Non-pigmented ciliary epithelial cell (primary cell): ENCODE measurements at regions not wholly inside any gene's neighbourhood (a gene's known extent, or its start where the extent isn't known, plus 50 kb on each side); places are given as distances from the start of the nearest gene placed in this dataset.

ENCODE experiments used
- DNase-seq: peaks from one replicate; pipeline ENCODE4 v3.0.0-alpha.2; 2010; ENCODE audit warnings: low read depth

DNA sequence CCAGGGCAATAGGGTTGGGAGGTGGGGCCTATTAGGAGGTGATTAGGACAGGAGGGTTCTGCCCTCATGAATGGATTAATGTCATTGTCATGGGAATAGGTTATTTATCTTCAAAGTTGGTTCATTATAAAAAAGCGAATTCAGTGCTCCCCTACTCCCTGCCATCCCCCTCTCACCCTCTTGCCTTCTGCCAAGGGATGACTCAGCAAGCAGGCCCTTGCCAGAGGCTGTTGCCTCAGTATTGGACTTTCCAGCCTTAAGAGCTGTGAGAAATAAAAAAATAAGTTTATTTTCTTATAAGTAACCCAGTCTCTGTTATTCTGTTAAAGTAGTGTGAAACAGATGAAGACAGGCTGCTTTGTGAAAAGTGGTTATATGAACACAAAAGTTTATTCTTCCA, 381.1 kb upstream of the ZFP64 start:
- no peak for DNase-seq

DNA sequence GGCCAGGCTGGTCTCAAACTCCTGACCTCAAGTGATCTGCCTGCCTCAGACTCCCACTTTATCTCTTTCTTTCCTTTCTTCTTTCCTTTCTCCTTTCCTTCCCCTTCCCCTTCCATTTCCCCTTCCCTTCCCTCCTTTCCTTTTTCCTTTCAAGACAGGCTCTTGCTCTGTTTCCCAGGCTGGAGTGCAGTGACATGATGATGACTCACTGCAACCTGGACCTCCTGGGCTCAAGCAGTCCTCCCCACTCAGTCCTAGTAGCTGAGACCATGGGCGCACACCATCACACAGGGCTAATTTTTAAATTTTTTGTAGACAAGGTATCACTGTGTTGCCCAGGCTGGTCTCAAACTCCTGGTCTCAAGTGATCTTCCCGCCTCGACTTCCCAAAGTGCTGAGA, 377.6 kb upstream of the ZFP64 start:
- DNase-seq, result no peak

DNA sequence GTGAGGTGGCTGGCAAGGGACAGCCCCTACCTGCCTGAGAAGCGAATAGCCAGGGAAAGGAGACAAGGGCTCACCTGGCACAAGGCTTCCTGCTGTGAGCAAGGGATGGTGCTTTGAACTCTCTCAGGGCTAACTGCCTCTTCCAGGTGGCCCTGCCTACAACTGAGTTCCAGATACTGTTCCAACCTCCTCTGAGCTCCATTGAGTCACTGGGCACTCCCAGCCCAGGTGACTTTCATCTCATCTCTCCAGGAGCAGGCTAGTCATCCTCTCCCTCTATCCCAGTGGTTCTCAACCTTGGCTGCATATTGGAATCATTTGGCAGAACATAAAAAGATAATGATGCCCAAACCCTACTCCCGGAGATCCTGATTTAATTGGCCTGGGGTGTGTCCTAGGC, 374.0 kb upstream of the ZFP64 start:
- DNase-seq, result no peak

DNA sequence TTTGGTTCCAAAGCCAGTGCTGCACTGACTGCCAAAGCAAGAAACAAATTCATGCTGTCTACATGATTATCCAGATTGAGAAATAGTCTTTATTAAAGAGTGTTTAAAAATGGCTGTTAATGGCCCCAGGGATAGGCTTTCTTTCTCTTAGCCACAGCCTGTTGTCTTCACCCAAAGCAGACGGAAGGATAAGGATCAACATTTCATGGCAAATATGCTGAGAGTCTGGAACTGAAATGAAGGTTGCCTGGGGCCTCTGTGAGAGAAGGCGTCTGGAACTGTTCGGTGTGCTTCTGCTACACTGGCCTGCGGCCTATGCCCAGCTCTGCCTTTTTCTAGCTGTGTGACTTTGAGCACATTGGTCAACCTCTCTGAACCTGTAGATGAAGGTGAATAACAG, 373.0 kb upstream of the ZFP64 start:
- no peak for DNase-seq

DNA sequence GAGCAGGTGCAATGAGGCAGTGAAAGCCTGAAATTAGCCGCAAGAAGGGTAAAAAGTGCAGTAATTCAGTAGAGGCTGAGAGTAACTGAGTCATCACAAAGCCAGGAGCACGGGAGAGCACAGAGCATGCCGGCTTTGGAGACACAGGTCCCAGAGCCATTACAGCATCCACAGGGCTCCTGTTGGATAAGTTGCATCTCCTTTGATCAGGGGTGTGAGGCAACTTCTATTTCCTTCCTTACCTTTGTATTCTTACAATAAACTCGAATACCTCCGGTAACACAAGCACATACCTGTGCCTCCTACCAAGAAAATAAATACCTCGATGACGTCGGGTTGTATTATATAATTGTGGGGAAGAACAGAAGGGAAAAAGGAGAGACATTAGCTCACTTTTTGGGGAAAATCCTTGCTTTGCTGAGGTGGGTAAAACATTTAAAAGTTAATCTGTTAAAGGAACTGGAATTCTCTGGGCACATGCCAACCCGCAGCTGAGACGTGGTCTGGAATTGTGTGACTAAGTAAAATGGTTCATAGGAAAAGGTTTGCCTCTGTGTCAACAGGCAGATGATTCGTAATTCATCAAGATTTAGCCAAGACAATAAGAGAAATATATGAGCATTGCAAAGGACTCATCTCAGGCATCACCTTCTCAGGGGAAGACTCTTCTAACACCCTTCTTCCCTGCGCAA, 360.7 kb upstream of the ZFP64 start:
- DNase-seq, result no peak

DNA sequence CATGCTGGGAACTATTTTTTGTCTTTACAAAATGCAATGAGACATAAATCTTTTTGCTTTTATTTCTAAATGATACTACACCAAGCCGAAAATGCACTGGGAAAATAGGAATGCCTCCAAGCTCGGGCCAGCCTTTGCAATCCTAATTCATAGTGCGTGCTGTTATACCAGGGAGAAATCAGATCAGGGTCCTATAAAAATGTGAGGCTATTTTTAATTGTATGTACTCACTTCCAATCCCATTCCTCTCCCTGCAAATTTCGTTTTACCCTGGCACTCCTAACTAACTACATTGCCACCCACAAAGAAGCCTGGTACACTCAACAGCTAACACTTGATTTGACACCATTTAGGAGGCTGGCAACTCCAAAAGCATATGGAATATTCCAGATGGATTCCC, 350.6 kb upstream of the ZFP64 start:
- no peak for DNase-seq

DNA sequence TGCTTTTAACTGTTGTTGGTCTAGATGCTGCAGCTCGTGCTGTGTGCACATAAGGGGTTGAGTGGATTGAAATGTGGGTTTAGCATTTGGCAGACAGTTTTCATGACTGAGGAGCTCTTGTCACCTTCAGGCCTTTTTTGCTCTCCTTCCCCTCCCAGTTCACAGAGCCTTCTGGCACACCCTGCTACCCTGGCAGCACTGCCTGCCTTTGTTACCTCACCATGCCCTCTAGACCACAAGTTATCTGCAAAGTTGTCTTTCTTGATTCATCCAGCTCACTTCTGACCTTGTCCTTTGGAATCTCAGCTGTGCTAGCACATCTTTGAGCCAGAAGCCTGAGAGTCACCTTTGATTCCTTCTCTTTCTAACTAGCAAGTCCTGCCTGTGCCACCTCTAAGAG, 348.9 kb upstream of the ZFP64 start:
- DNase-seq, result no peak

DNA sequence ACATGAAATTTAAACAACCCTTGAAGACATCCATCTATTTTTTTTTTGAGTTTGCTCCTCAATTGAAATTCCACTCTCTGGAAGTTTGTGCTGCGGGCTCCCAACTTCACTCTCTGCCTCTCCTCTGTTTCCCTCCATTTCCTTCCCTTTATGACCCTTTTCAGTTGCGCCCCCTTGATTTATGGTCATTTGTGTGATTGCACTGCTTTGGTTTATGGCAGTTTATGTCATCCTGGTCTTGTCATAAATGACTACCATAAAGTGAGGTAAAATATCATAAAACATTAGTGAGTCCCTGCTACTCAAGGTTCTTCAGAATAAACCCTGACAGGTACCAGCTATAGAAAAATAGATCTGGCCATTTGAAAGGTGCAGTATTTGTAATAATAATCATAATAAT, 348.3 kb upstream of the ZFP64 start:
- DNase-seq, result no peak

DNA sequence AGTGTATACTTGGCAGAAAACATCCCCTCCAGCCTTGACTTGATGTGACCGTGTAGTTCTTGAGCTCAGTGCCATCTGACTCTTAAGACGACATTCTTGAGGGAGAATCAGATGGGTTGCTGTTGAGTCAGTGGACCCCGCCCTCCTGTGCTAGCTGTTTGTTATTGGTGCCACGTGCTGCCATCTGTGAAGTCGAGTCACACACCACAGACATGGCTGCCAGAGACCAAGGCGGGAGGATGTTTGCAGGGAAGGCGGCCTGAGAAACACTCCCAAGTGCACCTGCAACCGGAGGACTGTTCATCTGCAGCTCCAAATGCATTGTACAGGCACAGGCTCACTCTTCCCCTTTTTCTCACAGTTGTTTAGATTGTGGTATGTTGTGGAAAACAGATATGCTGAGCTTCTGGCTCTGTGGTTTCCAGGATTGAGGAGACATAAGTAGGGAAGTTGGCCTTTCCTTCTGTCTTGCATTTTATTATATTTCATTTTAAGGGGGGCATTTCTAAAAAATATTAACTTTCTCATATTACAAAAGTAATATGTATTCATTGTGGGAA, 345.3 kb upstream of the ZFP64 start:
- DNase-seq, result no peak

DNA sequence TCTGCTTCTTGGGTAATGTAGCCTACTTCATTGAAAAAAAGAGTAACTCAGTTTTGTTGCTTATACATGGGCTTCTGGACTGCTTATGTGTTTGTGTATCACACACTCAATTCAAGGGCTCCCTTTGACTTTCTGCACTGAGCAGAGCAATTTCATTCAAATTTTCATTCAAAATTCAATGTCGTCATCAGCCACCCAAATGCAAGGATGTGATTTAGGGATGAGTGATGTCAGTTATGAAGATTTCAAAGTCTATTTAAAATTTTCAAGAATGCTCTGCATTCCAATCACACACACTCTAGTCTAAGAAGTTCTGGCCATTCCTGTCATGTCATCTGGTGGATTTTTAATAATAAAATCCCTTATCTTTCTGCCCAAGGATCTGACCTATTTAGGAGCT, 344.5 kb upstream of the ZFP64 start:
- no peak for DNase-seq

DNA sequence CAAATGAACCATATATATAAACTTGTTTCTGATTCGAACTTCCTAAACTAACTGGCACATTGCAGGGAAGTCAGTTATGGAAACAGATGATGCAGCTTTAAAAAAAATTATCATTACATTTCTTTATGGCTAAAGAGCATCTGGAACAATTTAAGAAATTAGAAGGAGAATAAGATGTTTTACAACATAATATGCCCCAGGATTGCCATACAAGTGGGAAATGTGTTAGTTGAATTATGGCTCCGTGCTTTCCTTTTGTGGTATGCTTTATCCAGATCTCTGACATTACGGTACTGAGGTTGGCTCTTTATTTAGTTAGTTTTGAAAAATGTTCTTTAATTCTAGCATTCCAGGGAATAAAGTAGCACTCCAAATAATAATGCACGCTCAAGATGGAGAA, 343.0 kb upstream of the ZFP64 start:
- DNase-seq, result no peak

DNA sequence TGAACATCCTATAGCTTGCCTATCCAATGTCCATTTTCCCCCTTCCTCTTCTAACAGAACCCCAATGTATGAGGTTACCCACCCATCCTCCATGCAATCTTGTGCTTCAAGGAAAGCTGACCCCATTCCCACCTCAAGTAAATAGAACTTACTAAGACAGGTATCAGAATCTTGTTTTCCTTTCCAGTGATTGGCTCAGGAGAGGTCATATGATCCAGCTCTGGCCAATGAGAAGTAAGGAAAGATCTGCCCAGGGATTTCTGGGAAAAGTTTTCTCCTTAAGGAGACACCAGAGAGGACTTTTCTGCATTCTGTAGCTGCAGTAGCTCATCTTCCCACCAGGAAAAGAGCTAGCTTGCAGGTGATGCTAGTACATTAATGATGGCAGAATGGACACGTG, 341.8 kb upstream of the ZFP64 start:
- no peak for DNase-seq

DNA sequence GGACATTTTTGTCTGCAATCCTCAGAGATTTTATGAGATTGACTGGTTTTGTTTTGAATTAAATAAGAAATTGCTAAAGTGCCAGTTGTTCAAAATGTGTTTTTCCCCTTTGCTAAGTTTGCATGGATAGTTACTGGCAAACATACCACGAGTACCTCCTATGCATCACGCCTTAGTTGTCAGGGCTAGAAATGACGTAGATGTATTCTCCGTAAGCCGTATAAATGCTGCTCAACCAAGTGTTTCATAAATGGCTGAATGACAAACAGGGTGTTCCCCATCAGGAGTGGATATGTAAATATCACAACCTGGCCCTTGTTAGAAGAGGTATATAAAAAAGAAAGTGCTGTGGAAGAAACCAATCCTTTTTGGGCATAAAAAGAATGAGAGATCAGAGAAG, 341.1 kb upstream of the ZFP64 start:
- no peak for DNase-seq

DNA sequence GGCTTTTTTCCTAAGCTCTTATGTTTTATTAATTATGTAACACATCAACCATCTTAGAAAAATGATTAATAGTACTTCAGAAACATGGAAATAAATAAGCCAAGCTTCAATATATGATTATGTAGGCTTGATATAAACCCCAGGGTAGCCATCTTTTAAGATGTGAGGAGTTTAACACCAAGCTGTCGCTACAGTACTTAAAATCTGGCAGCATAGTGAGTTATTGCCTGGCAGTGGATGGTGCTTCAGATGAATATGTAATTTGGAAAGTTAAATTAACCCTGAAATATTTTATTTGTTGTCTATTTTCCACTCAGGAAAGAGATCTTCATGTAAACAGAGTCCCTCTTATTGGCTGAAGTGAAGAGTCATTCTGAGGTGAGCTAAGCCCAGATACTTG, 339.0 kb upstream of the ZFP64 start:
- no peak for DNase-seq

DNA sequence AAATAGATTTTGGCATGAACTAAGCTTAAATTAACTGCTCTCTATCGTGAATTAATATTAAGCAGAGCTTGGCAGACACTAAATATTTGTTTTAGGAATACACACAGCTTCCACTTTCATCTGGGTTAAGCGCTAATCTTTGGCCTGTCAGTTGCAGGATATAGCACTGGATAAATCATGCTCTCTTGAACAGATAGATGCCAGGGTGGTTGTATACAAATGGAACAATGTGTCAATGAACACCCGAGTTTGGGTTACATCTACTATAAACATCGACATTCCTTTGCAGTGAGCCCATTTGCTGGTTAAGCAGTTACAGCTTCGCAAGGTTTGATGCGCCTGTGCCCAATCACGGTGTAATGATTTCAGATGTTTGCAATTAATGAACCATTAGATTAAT, 338.2 kb upstream of the ZFP64 start:
- DNase-seq, result no peak

DNA sequence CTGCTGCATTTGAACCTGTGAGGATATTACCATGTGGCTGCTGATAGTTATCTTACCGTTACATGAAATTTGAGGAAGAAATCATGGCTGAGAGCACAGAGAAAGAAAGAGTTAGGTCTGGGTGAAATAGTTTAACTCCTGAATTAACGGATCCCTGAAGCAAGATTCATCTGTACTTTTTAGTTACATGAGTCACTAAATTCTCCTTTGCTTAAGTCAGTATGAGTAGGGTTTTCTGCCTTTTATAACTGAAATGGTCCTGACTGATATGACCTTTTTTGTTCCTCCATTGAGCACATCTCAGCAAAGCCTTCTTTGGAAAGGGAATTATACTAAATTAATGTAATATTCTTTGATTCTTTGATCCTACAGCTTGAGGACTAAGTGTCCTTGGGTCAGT, 333.3 kb upstream of the ZFP64 start:
- no peak for DNase-seq

DNA sequence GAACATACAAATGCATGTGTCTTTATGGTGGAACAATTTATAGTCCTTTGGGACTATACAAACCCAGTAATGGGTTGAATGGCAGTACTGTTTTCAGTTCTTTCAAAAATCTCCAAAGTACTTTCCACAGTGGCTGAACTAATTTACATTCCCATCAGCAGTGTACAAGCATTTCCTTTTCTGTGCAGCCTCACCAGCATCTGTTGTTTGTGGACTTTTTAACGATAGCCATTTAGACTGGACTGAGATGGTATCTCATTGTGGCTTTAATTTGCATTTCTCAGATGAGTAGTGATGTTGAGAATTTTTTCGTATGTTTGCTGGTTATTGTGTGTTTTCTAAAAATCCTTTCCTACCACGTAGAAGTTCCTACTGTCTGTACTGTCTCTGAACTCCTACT, 327.2 kb upstream of the ZFP64 start:
- no peak for DNase-seq

DNA sequence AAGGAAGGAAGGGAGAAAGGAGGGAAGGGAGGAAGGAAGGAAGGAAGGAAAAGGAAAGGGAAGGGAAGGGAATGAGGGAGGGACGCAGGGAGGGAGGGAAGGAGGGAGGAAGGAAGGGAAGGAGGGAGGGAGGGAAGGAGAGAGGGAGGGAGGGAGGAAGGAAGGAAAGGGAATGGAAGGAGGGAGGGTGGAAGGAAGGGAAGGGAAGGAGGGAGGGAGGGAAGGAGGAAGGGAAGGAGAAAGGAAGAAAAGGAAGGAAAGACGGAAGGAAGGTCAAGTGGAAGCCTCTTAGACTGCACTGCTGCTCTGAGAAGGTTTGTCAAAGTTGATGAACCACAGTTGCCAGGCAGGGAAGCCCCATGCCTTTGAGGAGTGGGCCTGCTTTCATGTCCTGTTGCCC, 324.3 kb upstream of the ZFP64 start:
- DNase-seq, result no peak

DNA sequence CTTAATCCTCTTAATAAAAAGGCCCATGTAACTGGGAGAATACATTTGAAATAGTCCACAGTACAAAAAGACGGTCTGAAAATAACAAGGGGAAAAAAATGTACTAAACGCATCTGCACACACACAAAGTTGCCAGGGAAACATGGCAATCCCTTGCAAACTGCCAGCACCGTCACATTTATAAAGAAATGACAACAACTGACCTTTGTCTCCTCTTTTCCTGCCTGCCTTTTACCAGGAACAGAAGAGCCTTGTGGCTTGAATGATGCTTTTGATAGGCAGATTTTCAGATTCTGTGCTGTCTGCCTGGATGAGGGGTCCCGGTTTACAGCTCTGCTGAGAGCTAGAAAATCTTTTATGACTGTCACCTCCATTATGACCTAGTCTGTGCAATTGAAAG, 308.6 kb upstream of the ZFP64 start:
- no peak for DNase-seq

DNA sequence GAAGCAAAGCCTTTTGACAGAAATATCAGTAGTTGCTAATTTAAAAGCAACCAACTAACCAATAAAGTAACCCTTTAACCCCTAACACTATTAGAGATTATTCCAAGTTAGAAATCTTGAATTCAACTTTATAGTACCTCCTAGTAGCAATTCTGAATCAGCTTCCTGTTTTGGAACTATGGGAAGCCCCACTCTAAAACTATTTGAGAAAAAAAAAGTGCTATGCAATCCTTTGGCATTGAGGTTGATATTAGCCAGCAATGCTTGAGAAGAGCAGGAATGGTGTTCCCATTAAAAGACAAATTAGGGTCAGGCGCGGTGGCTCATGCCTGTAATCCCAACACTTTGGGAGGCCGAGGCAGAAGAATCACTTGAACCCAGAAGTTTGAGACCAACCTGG, 306.2 kb upstream of the ZFP64 start:
- DNase-seq, result no peak

DNA sequence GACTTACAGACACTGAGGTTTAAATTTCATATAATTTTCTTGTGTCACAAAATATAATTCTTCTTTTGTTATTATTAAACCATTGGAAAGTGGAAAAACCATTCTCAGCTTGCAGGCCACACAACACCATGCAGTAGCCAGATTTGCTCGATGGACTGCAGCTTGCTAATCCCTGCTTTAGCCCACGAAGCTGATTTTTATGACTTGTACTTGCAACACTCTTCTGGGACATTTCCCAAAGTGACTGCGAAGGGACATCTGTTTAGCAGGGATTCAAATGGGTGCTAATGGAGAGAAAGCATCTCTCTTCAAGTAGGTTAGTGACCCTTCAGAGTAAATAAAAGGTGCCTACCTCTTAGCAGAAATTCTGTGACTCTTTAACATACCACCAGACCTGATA, 304.6 kb upstream of the ZFP64 start:
- DNase-seq, result no peak

DNA sequence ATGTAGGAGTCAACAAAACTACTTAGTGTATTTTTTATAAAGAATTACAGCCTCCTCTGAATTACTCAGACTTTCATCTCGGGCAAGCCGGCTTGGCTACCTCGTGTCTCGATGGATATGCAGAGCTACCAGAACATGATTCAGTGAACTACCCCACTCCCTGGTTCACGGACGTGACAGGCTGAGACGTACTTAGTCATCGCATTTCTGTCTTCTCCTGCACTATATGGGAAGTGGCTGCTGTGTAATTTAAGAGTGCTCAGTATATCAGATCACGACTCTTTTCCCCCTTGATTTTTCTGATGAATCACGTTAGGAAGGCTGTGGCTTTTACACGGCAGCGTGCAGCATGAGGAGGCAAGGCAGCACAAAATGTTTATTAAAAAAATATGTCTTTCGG, 302.7 kb upstream of the ZFP64 start:
- DNase-seq, result peak; percentile 84

DNA sequence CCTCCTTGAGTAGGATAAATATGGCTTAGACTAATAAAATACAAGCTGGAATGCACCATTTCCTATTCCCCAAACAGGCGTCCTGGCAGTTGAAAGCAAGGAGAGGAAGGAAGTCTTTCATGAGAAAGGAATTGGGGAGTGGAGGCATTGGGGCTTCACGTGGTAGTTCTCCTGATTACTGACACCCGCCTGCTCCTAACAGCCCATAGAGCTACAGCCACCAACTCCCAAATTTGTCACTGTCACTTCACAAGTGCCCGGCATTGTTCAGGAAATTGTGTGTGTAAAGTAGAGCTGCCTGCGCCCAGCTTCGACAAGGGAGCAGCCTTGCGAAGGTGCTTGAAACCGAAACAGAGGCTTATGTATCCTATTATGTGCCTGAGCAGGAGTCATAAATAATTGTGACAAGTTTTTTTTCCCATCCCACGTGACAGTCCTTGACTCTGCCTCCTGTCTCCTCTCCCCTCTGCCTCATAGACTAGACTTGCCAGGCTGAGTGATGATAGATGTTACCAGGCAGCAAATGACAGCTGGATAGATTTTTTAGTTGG, 301.7 kb upstream of the ZFP64 start:
- DNase-seq, result no peak

DNA sequence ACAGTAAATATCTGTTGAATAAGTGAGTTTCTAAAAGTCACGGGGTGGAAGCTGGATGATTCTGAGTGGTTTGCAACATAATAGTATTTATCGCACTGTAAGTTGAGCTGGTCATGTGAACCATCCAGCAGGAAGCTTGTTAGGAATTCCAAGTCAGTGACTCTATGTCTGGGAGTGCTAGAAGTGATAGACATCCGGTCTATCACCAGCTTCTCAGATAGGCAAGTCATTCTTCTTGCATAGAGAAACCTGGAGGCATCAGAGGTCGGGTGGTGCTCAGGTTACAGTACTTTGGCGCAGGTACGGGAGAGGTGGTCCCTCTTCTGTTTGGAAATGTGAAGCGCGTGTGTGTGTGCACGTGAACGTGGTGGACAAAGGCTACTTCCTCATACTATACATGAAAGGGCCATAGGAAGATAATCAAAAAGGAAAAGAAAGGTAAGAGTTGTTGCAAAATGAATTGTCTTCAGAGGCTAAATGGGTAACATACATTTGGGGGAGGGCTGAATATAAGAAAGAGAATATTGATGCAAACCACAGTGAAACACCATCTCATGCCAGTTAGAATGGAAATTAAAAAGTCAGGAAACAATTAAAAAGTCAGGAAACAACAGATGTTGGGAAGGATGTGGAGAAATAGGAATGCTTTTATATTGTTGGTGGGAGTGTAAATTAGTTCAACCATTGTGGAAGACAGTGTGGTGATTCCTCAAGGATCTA, 299.3 kb upstream of the ZFP64 start:
- peak; percentile 70 for DNase-seq
